MCF 10A (cell line): ENCODE measurements at regions not wholly inside any gene's neighbourhood (a gene's known extent, or its start where the extent isn't known, plus 50 kb on each side); places are given as distances from the start of the nearest gene placed in this dataset.

ENCODE experiments used
- BruUV-seq: library from RNA; stranded (reverse); fragments of 400-500 nt; replicated peaks from 2 replicates; lab custom pipeline; 2021; lab: Mats Ljungman, UMichigan
- CTCF ChIA-PET: fragments of 300-600 bp; sonication (Branson Sonifier 250); formaldehyde crosslinking; extraction: SDS; loops from one replicate; lab custom pipeline; 2021; ENCODE audit warnings: antibody characterized with exemption, inconsistent platforms; lab: Yijun Ruan, JAX
- POLR2A ChIA-PET: fragments of 300-600, 350-650 bp; sonication (Branson Sonifier 250); formaldehyde crosslinking; extraction: SDS; loops from one replicate; lab custom pipeline; 2020; ENCODE audit warnings: antibody characterized with exemption, inconsistent platforms; lab: Yijun Ruan, JAX
- DNase-seq: peaks from one replicate; pipeline ENCODE4 v3.0.0-alpha.2; 2018; ENCODE audit not compliant: unreplicated experiment
- H3K27ac Mint-ChIP-seq: one replicate; pipeline ENCODE4 v1.8.0; 2022; ENCODE audit warnings: mild to moderate bottlenecking, low read depth, mixed read lengths; ENCODE audit not compliant: unreplicated experiment
- H3K27me3 Mint-ChIP-seq: one replicate; pipeline ENCODE4 v1.8.0; 2022; ENCODE audit warnings: mixed read lengths; ENCODE audit not compliant: insufficient read depth, unreplicated experiment
- H3K36me3 Mint-ChIP-seq: one replicate; pipeline ENCODE4 v1.8.0; 2022; ENCODE audit warnings: mild to moderate bottlenecking, moderate library complexity, mixed read lengths; ENCODE audit not compliant: insufficient read depth, unreplicated experiment
- H3K4me1 Mint-ChIP-seq: one replicate; pipeline ENCODE4 v1.8.0; 2022; ENCODE audit warnings: mixed read lengths; ENCODE audit not compliant: insufficient read depth, unreplicated experiment
- H3K4me3 Mint-ChIP-seq: one replicate; pipeline ENCODE4 v1.8.0; 2022; ENCODE audit warnings: mild to moderate bottlenecking, moderate library complexity, mixed read lengths; ENCODE audit not compliant: unreplicated experiment
- H3K9me3 Mint-ChIP-seq: one replicate; pipeline ENCODE4 v1.8.0; 2022; ENCODE audit warnings: mixed read lengths; ENCODE audit not compliant: unreplicated experiment
- intact Hi-C: fragments of 100-400 bp; cut with micrococcal nuclease; formaldehyde crosslinking; loops from 2 replicates; pipeline ENCODE4 v1.14.1; 2022
- TF ChIP-seq, protein P1 (sequence below): fragments of 200-600 bp; IDR thresholded peaks from one replicate; pipeline ENCODE4 v1.8.0; 2022; ENCODE audit warnings: antibody characterized with exemption, mild to moderate bottlenecking; ENCODE audit not compliant: unreplicated experiment

DNA sequence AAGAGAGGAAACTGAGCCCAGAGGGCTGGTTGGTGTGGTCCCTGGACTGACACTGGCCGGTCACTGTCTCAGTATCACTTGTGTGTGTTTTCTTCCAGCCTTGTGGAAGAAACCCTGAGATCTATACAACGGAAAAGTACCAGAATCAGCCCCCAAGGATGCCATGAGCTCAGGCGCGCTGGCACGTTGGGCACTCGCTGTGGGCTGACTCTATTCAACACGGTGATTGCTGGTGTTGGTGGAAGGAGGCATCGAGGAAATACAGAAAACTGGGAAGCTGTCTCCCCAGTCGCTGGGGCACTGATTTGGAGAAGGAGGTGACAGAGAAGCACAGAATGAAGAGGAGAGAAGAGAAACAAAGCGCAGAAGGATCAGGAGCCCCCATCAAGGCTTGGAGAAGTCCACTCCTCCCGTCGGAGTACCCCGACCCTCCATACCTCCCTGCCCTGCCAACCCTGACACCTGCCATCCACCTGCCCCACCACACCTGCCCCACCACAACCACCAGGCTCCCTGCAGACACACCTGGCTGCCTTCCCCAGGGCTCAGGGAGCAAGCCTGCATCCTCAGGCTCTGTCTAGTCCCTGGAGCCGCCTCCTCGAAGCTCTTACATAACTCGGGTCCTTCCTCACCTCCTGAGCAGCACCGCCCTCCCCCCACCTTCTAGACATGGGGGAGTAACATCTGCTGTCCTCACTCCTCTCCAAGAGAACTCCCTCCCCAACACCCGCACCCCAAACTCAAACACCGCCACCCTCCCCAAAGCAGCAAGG lies 66.5 kb downstream of the RBFOX3 start:
- intact Hi-C loops = no loop called here
- Mint-ChIP-seq H3K4me3 (no peak overlapping the region), H3K36me3 (no peaks in the 10 kb centered on the region), H3K9me3 (no peaks in the 10 kb centered on the region), H3K27me3 (peaks cover 78% of the 10 kb centered on the region), H3K4me1 (no peaks in the 10 kb centered on the region), H3K27ac (no peak overlapping the region)
- POLR2A ChIA-PET = no interaction called here
- DNase-seq = no peak
- TF ChIP-seq, protein P1, sequence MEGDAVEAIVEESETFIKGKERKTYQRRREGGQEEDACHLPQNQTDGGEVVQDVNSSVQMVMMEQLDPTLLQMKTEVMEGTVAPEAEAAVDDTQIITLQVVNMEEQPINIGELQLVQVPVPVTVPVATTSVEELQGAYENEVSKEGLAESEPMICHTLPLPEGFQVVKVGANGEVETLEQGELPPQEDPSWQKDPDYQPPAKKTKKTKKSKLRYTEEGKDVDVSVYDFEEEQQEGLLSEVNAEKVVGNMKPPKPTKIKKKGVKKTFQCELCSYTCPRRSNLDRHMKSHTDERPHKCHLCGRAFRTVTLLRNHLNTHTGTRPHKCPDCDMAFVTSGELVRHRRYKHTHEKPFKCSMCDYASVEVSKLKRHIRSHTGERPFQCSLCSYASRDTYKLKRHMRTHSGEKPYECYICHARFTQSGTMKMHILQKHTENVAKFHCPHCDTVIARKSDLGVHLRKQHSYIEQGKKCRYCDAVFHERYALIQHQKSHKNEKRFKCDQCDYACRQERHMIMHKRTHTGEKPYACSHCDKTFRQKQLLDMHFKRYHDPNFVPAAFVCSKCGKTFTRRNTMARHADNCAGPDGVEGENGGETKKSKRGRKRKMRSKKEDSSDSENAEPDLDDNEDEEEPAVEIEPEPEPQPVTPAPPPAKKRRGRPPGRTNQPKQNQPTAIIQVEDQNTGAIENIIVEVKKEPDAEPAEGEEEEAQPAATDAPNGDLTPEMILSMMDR = no peak
- no TSS peak for BruUV-seq
- CTCF ChIA-PET = no interaction called here

DNA sequence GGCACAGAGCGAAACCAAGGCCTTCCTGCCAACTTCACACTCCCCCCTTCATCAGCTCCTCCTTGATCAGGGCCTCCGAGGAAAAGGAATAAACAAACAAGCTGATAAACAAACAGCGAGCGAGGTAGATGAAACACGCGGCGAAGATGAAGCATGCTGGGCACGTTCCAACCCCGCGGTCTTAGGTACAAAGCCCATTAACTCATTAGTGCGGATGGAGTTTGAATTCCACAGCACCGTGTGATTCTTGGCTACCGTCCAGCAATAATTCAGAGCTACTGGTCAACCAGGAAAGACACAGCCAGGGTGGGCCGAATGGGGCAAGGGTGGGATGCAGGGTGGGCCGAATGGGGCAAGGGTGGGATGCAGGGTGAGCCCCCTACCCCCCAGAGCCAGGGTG lies 67.3 kb downstream of the RBFOX3 start:
- no peaks in the 10 kb centered on the region for H3K36me3 Mint-ChIP-seq
- ChIA-PET CTCF (no interaction called here), POLR2A (no interaction called here)
- TF ChIP-seq, protein P1 = no peak
- H3K9me3 Mint-ChIP-seq = no peaks in the 10 kb centered on the region
- H3K27me3 Mint-ChIP-seq = peaks cover 71% of the 10 kb centered on the region
- no peaks in the 10 kb centered on the region for H3K4me1 Mint-ChIP-seq
- no peak overlapping the region for H3K4me3 Mint-ChIP-seq
- DNase-seq = no peak
- H3K27ac Mint-ChIP-seq = no peak overlapping the region
- BruUV-seq = no TSS peak
- intact Hi-C loops = no loop called here

GRCh38 chr17:79542718-79543117 lies 68.1 kb downstream of the RBFOX3 start:
- no peaks in the 10 kb centered on the region for H3K9me3 Mint-ChIP-seq
- BruUV-seq = no TSS peak
- H3K4me3 Mint-ChIP-seq = no peak overlapping the region
- peaks cover 67% of the 10 kb centered on the region for H3K27me3 Mint-ChIP-seq
- POLR2A ChIA-PET = no interaction called here
- CTCF ChIA-PET = interaction anchor here (0.5 kb wide), 1 partner anchor 897 kb away, joined by 3 read pairs; no protein-coding TSS in a partner anchor
- H3K4me1 Mint-ChIP-seq = no peaks in the 10 kb centered on the region
- intact Hi-C loops = no loop called here
- no peak for DNase-seq
- no peaks in the 10 kb centered on the region for H3K36me3 Mint-ChIP-seq
- H3K27ac Mint-ChIP-seq = no peak overlapping the region
- TF ChIP-seq, protein P1 = no peak

- CTCF ChIA-PET = no interaction called here
Observed at GRCh38 chr17:79541056-79541850, 69.6 kb downstream of the RBFOX3 start.

More at GRCh38 chr17:79541056-79541850, 69.6 kb downstream of the RBFOX3 start:
- POLR2A ChIA-PET = no interaction called here
- intact Hi-C loops = no loop called here
- BruUV-seq = no TSS peak
- Mint-ChIP-seq H3K36me3 (no peaks in the 10 kb centered on the region), H3K27ac (no peak overlapping the region), H3K27me3 (peaks cover 64% of the 10 kb centered on the region), H3K9me3 (no peaks in the 10 kb centered on the region), H3K4me1 (no peaks in the 10 kb centered on the region), H3K4me3 (no peak overlapping the region)
- TF ChIP-seq, protein P1 = no peak
- DNase-seq = no peak
